ENCODE measurements at regions not wholly inside any gene's neighbourhood (a gene's known extent, or its start where the extent isn't known, plus 50 kb on each side); places are given as distances from the start of the nearest gene placed in this dataset.

GRCh38 chr3:35320646-35321407 lies 318.5 kb upstream of the ARPP21 start:
- Histone ChIP-seq H3K36me3 (ENCODE audit: low read depth) (no peaks in the 10 kb centered on the region), H3K9me3 (ENCODE audit: insufficient read depth, low read depth) (no peaks in the 10 kb centered on the region), H3K79me2 (ENCODE audit: low read depth) (no peaks in the 10 kb centered on the region), H3K4me3 (no peak overlapping the region), H4K20me1 (ENCODE audit: insufficient read depth) (no peaks in the 10 kb centered on the region), H3K4me2 (no peak overlapping the region), H3K9me2 (ENCODE audit: insufficient read depth) (no peaks in the 10 kb centered on the region), H3K4me1 (replicated peaks; ENCODE audit: insufficient read depth) (no peaks in the 10 kb centered on the region), H3K27ac (no peak overlapping the region), H3F3A (ENCODE audit: insufficient read depth, low read depth) (no peaks in the 10 kb centered on the region), H3K27me3 (ENCODE audit: insufficient read depth, low read depth) (no peaks in the 10 kb centered on the region), H2AFZ (no peak overlapping the region)
- ChIA-PET POLR2A (ENCODE audit: unreplicated experiment) (interaction anchor here (0.6 kb wide), 1 partner anchor 323 kb away, joined by 3 read pairs; no protein-coding TSS in a partner anchor), CTCF (no interaction called here)
- no peak for DNase-seq
- intact Hi-C loops (cut with micrococcal nuclease; ENCODE audit: unreplicated experiment): no loop called here
- TF ChIP-seq CTCF (conservative IDR thresholded peaks at IDR 0.05) (no peak), EZH2 (IDR thresholded peaks at IDR 0.05; ENCODE audit: low read depth) (no peak)
- BruUV-seq (replicated peaks): no TSS peak

GRCh38 chr3:35322070-35322469 lies 317.3 kb upstream of the ARPP21 start:
- H2AFZ ChIP-seq: no peak overlapping the region
- no peak for DNase-seq
- H3K79me2 ChIP-seq (ENCODE audit: low read depth): no peaks in the 10 kb centered on the region
- BruUV-seq (replicated peaks): no TSS peak
- no peaks in the 10 kb centered on the region for H3K9me3 ChIP-seq (ENCODE audit: insufficient read depth, low read depth)
- no peaks in the 10 kb centered on the region for H3K9me2 ChIP-seq (ENCODE audit: insufficient read depth)
- TF ChIP-seq EZH2 (IDR thresholded peaks at IDR 0.05; ENCODE audit: low read depth): no peak
- no peak for TF ChIP-seq CTCF (conservative IDR thresholded peaks at IDR 0.05)
- no peaks in the 10 kb centered on the region for H3F3A ChIP-seq (ENCODE audit: insufficient read depth, low read depth)
- H3K4me2 ChIP-seq: no peak overlapping the region
- H3K4me3 ChIP-seq: no peak overlapping the region
- intact Hi-C loops (cut with micrococcal nuclease; ENCODE audit: unreplicated experiment): no loop called here
- ChIA-PET CTCF (no interaction called here), POLR2A (ENCODE audit: unreplicated experiment) (no interaction called here)
- no peaks in the 10 kb centered on the region for H3K27me3 ChIP-seq (ENCODE audit: insufficient read depth, low read depth)
- H3K27ac ChIP-seq: no peak overlapping the region
- no peaks in the 10 kb centered on the region for H4K20me1 ChIP-seq (ENCODE audit: insufficient read depth)
- no peaks in the 10 kb centered on the region for H3K4me1 ChIP-seq (replicated peaks; ENCODE audit: insufficient read depth)
- no peaks in the 10 kb centered on the region for H3K36me3 ChIP-seq (ENCODE audit: low read depth)

GRCh38 chr3:35335703-35336102 lies 303.6 kb upstream of the ARPP21 start:
- H3K9me2 ChIP-seq (ENCODE audit: insufficient read depth): no peaks in the 10 kb centered on the region
- H4K20me1 ChIP-seq (ENCODE audit: insufficient read depth): no peaks in the 10 kb centered on the region
- H2AFZ ChIP-seq: no peak overlapping the region
- intact Hi-C loops (cut with micrococcal nuclease; ENCODE audit: unreplicated experiment): no loop called here
- H3K27ac ChIP-seq: no peak overlapping the region
- BruUV-seq (replicated peaks): no TSS peak
- H3F3A ChIP-seq (ENCODE audit: insufficient read depth, low read depth): no peaks in the 10 kb centered on the region
- no peaks in the 10 kb centered on the region for H3K4me1 ChIP-seq (replicated peaks; ENCODE audit: insufficient read depth)
- H3K4me3 ChIP-seq: no peak overlapping the region
- H3K36me3 ChIP-seq (ENCODE audit: low read depth): no peaks in the 10 kb centered on the region
- no peak for DNase-seq
- H3K79me2 ChIP-seq (ENCODE audit: low read depth): no peaks in the 10 kb centered on the region
- no peaks in the 10 kb centered on the region for H3K9me3 ChIP-seq (ENCODE audit: insufficient read depth, low read depth)
- no peak overlapping the region for H3K4me2 ChIP-seq
- no peaks in the 10 kb centered on the region for H3K27me3 ChIP-seq (ENCODE audit: insufficient read depth, low read depth)
- TF ChIP-seq CTCF (conservative IDR thresholded peaks at IDR 0.05): no peak
- no peak for TF ChIP-seq EZH2 (IDR thresholded peaks at IDR 0.05; ENCODE audit: low read depth)
- POLR2A ChIA-PET (ENCODE audit: unreplicated experiment): no interaction called here
- CTCF ChIA-PET: no interaction called here
